WTC11 (cell line): ENCODE measurements at regions not wholly inside any gene's neighbourhood (a gene's known extent, or its start where the extent isn't known, plus 50 kb on each side); places are given as distances from the start of the nearest gene placed in this dataset.

Experiments
- ATAC-seq: fragments of 200-7000 bp; cut with Tn5 transposase; 2 replicates; pipeline ENCODE4 v1.10.0; 2021; ENCODE audit warnings: mild to moderate bottlenecking, moderate library complexity
- CTCF ChIA-PET: fragments of 300-600 bp; sonication (Branson Sonifier 250); formaldehyde crosslinking; loops from one replicate; lab custom pipeline; 2021; ENCODE audit warnings: antibody characterized with exemption; lab: Charles Lee
- POLR2A ChIA-PET: fragments of 350-600 bp; sonication (Branson Sonifier 250); formaldehyde crosslinking; loops from one replicate; lab custom pipeline; 2021; ENCODE audit warnings: antibody characterized with exemption; lab: Charles Lee
- DNase-seq: peaks from one replicate; pipeline ENCODE4 v3.0.0; 2021; ENCODE audit warnings: low spot score
- H3K27ac Mint-ChIP-seq: 2 replicates; pipeline ENCODE4 v1.8.0; 2021; ENCODE audit warnings: mixed read lengths
- H3K27me3 Mint-ChIP-seq: 2 replicates; pipeline ENCODE4 v1.8.0; 2021; ENCODE audit warnings: low read depth, mild to moderate bottlenecking, moderate library complexity, mixed read lengths
- H3K36me3 Mint-ChIP-seq: 2 replicates; pipeline ENCODE4 v1.8.0; 2021; ENCODE audit warnings: mixed read lengths
- H3K4me1 Mint-ChIP-seq: 2 replicates; pipeline ENCODE4 v1.8.0; 2022; ENCODE audit warnings: mixed read lengths
- H3K4me3 Mint-ChIP-seq: 2 replicates; pipeline ENCODE4 v1.8.0; 2021; ENCODE audit warnings: mild to moderate bottlenecking, moderate library complexity, mixed read lengths
- H3K9me3 Mint-ChIP-seq: 2 replicates; pipeline ENCODE4 v1.8.0; 2021; ENCODE audit warnings: mixed read lengths
- CREB1 ChIP-seq: sonication (generic); formaldehyde crosslinking; IDR thresholded peaks from 2 replicates; pipeline ENCODE4 v1.8.0; 2023; ENCODE audit warnings: mild to moderate bottlenecking, missing genetic modification reagents
- CREM ChIP-seq: sonication (generic); formaldehyde crosslinking; IDR thresholded peaks from 2 replicates; pipeline ENCODE4 v1.8.1; 2022; ENCODE audit warnings: mild to moderate bottlenecking, missing genetic modification reagents, moderate library complexity
- ESRRA ChIP-seq: sonication (generic); formaldehyde crosslinking; IDR thresholded peaks from 2 replicates; pipeline ENCODE4 v1.8.1; 2022; ENCODE audit warnings: mild to moderate bottlenecking, missing genetic modification reagents, borderline replicate concordance
- FOXJ3 ChIP-seq: sonication (generic); formaldehyde crosslinking; IDR thresholded peaks from 2 replicates; pipeline ENCODE4 v1.9.0; 2021; ENCODE audit warnings: missing genetic modification reagents, mild to moderate bottlenecking, borderline replicate concordance
- FOXK1 ChIP-seq: sonication (generic); formaldehyde crosslinking; IDR thresholded peaks from 2 replicates; pipeline ENCODE4 v1.8.0; 2022; ENCODE audit warnings: mild to moderate bottlenecking, moderate library complexity, missing genetic modification reagents
- HMGA2 ChIP-seq: fragments of 250-450 bp; sonication (Bioruptor Pico); IDR thresholded peaks from 2 replicates; pipeline ENCODE4 v1.4.0; 2021; ENCODE audit warnings: mild to moderate bottlenecking, moderate library complexity
- JUN ChIP-seq: sonication (generic); formaldehyde crosslinking; IDR thresholded peaks from 2 replicates; pipeline ENCODE4 v1.8.0; 2023; ENCODE audit warnings: mild to moderate bottlenecking, missing genetic modification reagents
- NR3C1 ChIP-seq: sonication (generic); formaldehyde crosslinking; conservative IDR thresholded peaks from 2 replicates; pipeline ENCODE4 v1.8.1; 2023; ENCODE audit warnings: low read depth, mild to moderate bottlenecking, missing genetic modification reagents
- OVOL2 ChIP-seq: fragments of 250-450 bp; sonication (Bioruptor Pico); IDR thresholded peaks from 2 replicates; pipeline ENCODE4 v1.9.0; 2021; ENCODE audit warnings: mild to moderate bottlenecking, borderline replicate concordance
- SMAD3 ChIP-seq: sonication (generic); formaldehyde crosslinking; IDR thresholded peaks from 2 replicates; pipeline ENCODE4 v1.8.0; 2022; ENCODE audit warnings: missing genetic modification reagents, mild to moderate bottlenecking, borderline replicate concordance
- ZBTB21 ChIP-seq: sonication (generic); formaldehyde crosslinking; IDR thresholded peaks from 2 replicates; pipeline ENCODE4 v1.8.1; 2023; ENCODE audit warnings: mild to moderate bottlenecking, missing genetic modification reagents, borderline replicate concordance
- ZNF416 ChIP-seq: fragments of 250-450 bp; sonication (Bioruptor Pico); IDR thresholded peaks from 2 replicates; pipeline ENCODE4 v1.9.0; 2021; ENCODE audit warnings: mild to moderate bottlenecking, inconsistent platforms
- TF ChIP-seq, protein P1 (sequence below): sonication (generic); formaldehyde crosslinking; IDR thresholded peaks from 2 replicates; pipeline ENCODE4 v1.8.1; 2022; ENCODE audit warnings: mild to moderate bottlenecking, moderate library complexity, missing genetic modification reagents
- TF ChIP-seq, protein P2 (sequence below): sonication (generic); formaldehyde crosslinking; IDR thresholded peaks from 2 replicates; pipeline ENCODE4 v1.8.1; 2022; ENCODE audit warnings: mild to moderate bottlenecking, missing genetic modification reagents, moderate library complexity, borderline replicate concordance
- TF ChIP-seq, protein P3 (sequence below): fragments of 250-450 bp; sonication (Bioruptor Pico); IDR thresholded peaks from 2 replicates; pipeline ENCODE4 v1.8.0; 2021; ENCODE audit warnings: mild to moderate bottlenecking
- TF ChIP-seq, protein P4 (sequence below): sonication (generic); formaldehyde crosslinking; IDR thresholded peaks from 2 replicates; pipeline ENCODE4 v1.8.1; 2022; ENCODE audit warnings: low read depth, missing genetic modification reagents, borderline replicate concordance
- TF ChIP-seq, protein P5 (sequence below): fragments of 250-450 bp; sonication (Bioruptor Pico); IDR thresholded peaks from 2 replicates; pipeline ENCODE4 v1.9.0; 2021; ENCODE audit warnings: mild to moderate bottlenecking

DNA sequence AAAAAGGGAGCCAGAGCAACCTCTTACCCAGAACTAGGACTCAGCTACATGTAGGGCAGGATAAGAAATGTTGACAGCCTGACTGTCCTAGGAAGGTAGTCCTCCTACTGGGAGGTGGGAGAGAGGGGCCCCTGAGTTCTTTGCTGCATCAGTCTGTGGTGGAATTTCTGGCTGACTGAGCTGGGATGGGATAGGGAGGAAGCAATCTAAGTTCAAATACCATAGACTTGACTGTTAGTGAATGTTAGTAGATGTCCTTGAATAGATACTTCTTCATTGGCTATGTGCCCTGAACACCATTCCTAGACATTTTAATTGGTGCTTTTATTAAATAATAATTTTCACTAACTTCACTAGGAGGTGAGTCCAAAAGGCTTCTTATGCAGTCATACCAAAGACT, 1343.6 kb upstream of the CITED2 start:
- H3K27ac Mint-ChIP-seq, result no peak overlapping the region
- DNase-seq, result no peak
- peaks cover 5% of the 10 kb centered on the region; the same call in 1 of the 2 replicates for H3K36me3 Mint-ChIP-seq
- TF ChIP-seq OVOL2 (CRISPR knock-in tag), result no peak
- no peak for TF ChIP-seq ZBTB21 (CRISPR knock-in tag)
- TF ChIP-seq FOXJ3, result no peak
- TF ChIP-seq, protein P1, sequence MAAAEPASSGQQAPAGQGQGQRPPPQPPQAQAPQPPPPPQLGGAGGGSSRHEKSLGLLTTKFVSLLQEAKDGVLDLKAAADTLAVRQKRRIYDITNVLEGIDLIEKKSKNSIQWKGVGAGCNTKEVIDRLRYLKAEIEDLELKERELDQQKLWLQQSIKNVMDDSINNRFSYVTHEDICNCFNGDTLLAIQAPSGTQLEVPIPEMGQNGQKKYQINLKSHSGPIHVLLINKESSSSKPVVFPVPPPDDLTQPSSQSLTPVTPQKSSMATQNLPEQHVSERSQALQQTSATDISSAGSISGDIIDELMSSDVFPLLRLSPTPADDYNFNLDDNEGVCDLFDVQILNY (CRISPR knock-in tag), result no peak
- no peak for TF ChIP-seq NR3C1
- TF ChIP-seq CREB1, result no peak
- no peak for TF ChIP-seq JUN (CRISPR knock-in tag)
- TF ChIP-seq, protein P2, sequence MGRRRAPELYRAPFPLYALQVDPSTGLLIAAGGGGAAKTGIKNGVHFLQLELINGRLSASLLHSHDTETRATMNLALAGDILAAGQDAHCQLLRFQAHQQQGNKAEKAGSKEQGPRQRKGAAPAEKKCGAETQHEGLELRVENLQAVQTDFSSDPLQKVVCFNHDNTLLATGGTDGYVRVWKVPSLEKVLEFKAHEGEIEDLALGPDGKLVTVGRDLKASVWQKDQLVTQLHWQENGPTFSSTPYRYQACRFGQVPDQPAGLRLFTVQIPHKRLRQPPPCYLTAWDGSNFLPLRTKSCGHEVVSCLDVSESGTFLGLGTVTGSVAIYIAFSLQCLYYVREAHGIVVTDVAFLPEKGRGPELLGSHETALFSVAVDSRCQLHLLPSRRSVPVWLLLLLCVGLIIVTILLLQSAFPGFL (CRISPR knock-in tag), result no peak
- TF ChIP-seq FOXK1 (CRISPR knock-in tag), result no peak
- TF ChIP-seq, protein P3, sequence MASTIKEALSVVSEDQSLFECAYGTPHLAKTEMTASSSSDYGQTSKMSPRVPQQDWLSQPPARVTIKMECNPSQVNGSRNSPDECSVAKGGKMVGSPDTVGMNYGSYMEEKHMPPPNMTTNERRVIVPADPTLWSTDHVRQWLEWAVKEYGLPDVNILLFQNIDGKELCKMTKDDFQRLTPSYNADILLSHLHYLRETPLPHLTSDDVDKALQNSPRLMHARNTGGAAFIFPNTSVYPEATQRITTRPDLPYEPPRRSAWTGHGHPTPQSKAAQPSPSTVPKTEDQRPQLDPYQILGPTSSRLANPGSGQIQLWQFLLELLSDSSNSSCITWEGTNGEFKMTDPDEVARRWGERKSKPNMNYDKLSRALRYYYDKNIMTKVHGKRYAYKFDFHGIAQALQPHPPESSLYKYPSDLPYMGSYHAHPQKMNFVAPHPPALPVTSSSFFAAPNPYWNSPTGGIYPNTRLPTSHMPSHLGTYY (CRISPR knock-in tag), result no peak
- TF ChIP-seq, protein P4, sequence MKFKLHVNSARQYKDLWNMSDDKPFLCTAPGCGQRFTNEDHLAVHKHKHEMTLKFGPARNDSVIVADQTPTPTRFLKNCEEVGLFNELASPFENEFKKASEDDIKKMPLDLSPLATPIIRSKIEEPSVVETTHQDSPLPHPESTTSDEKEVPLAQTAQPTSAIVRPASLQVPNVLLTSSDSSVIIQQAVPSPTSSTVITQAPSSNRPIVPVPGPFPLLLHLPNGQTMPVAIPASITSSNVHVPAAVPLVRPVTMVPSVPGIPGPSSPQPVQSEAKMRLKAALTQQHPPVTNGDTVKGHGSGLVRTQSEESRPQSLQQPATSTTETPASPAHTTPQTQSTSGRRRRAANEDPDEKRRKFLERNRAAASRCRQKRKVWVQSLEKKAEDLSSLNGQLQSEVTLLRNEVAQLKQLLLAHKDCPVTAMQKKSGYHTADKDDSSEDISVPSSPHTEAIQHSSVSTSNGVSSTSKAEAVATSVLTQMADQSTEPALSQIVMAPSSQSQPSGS, result no peak
- no peak for TF ChIP-seq ESRRA (CRISPR knock-in tag)
- no peak for TF ChIP-seq SMAD3 (CRISPR knock-in tag)
- H3K4me3 Mint-ChIP-seq, result no peak overlapping the region
- no peaks in the 10 kb centered on the region for H3K4me1 Mint-ChIP-seq
- ChIA-PET POLR2A (no interaction called here), CTCF (no interaction called here)
- peaks cover 6% of the 10 kb centered on the region for H3K9me3 Mint-ChIP-seq
- no peaks in the 10 kb centered on the region for H3K27me3 Mint-ChIP-seq
- ATAC-seq, result no peak

DNA sequence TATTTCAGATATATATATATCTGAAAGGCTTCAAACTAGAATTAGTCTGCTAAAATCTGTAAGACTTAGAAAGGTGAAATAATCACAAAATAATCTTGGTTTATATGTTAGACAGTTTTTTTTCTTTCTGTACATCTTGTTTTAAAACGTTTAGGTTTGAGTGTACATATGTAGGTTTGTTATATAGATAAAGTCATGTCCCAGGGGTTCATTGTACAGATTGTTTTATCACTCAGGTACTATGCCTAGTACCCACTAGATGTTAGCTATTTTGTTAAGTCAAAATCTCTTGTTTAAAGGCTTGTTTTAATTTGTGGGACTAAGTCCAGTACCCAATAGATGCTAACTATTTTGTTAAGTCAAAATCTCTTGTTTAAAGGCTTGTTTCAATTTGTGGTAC, 1339.0 kb upstream of the CITED2 start:
- DNase-seq (no peak), ATAC-seq (no peak)
- ChIA-PET POLR2A (no interaction called here), CTCF (no interaction called here)
- H3K36me3 Mint-ChIP-seq, result peaks cover 5% of the 10 kb centered on the region; the same call in 1 of the 2 replicates
- H3K4me3 Mint-ChIP-seq, result no peak overlapping the region
- TF ChIP-seq CREM (CRISPR knock-in tag) (no peak), ZNF416 (no peak), HMGA2 (CRISPR knock-in tag) (no peak)
- TF ChIP-seq, protein P5, sequence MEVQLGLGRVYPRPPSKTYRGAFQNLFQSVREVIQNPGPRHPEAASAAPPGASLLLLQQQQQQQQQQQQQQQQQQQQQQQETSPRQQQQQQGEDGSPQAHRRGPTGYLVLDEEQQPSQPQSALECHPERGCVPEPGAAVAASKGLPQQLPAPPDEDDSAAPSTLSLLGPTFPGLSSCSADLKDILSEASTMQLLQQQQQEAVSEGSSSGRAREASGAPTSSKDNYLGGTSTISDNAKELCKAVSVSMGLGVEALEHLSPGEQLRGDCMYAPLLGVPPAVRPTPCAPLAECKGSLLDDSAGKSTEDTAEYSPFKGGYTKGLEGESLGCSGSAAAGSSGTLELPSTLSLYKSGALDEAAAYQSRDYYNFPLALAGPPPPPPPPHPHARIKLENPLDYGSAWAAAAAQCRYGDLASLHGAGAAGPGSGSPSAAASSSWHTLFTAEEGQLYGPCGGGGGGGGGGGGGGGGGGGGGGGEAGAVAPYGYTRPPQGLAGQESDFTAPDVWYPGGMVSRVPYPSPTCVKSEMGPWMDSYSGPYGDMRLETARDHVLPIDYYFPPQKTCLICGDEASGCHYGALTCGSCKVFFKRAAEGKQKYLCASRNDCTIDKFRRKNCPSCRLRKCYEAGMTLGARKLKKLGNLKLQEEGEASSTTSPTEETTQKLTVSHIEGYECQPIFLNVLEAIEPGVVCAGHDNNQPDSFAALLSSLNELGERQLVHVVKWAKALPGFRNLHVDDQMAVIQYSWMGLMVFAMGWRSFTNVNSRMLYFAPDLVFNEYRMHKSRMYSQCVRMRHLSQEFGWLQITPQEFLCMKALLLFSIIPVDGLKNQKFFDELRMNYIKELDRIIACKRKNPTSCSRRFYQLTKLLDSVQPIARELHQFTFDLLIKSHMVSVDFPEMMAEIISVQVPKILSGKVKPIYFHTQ, result no peak
- H3K27me3 Mint-ChIP-seq, result no peaks in the 10 kb centered on the region
- H3K27ac Mint-ChIP-seq, result no peak overlapping the region
- no peaks in the 10 kb centered on the region for H3K4me1 Mint-ChIP-seq
- peaks cover 6% of the 10 kb centered on the region for H3K9me3 Mint-ChIP-seq
